Tibial artery (tissue), 4 donors: ENCODE measurements at regions not wholly inside any gene's neighbourhood (a gene's known extent, or its start where the extent isn't known, plus 50 kb on each side); places are given as distances from the start of the nearest gene placed in this dataset.

Experiments used
- DNase-seq, 2 donors: peaks; one replicate each; pipeline ENCODE4 v3.0.0-alpha.2; 2019
- H3K27ac ChIP-seq, 2 donors: fragments of 200-600 bp; sonication (generic) in 1 of 2; 1 replicate in 1 of 2; 2 replicates in 1 of 2; pipeline ENCODE4 v1.5.1; 2018 to 2019; ENCODE audit warnings: mild to moderate bottlenecking in 1 of 2
- H3K27me3 ChIP-seq, 2 donors: fragments of 200-600 bp; sonication (generic) in 1 of 2; one replicate each; pipeline versions ENCODE4 v1.5.1 to v1.6.0; 2016 to 2019
- H3K36me3 ChIP-seq, 3 donors: fragments of 200-600 bp; sonication (generic) in 2 of 3; one replicate each; pipeline ENCODE4 v1.5.1; 2016 to 2019; ENCODE audit warnings: mild to moderate bottlenecking in 2 of 3
- H3K4me1 ChIP-seq, 4 donors: fragments of 200-600 bp; sonication (generic) in 2 of 4; 1 replicate in 3 of 4; 2 replicates in 1 of 4; pipeline ENCODE4 v1.5.1; 2016 to 2019
- H3K4me3 ChIP-seq, 2 donors: fragments of 200-600 bp; sonication (generic) in 1 of 2; 1 replicate in 1 of 2; 2 replicates in 1 of 2; pipeline ENCODE4 v1.5.1; 2018 to 2019; ENCODE audit warnings: mild to moderate bottlenecking in 2 of 2
- H3K9me3 ChIP-seq, 3 donors: fragments of 200-600 bp; sonication (generic) in 1 of 3; one replicate each; pipeline ENCODE4 v1.5.1; 2016 to 2019
- intact Hi-C: fragments of 100-400 bp; cut with DNase I; formaldehyde crosslinking; loops from one replicate; pipeline ENCODE4 v1.15.0; 2023; ENCODE audit warnings: low total_unique reads
- TF ChIP-seq, protein P1 (sequence below), 2 experiments: fragments of 200-600 bp in 1 of 2; fragments of 450-650 bp in 1 of 2; IDR thresholded peaks; one replicate each; pipeline ENCODE4 v1.5.1; 2017 to 2019; ENCODE audit warnings: antibody characterized with exemption in 2 of 2, mild to moderate bottlenecking in 1 of 2, moderate library complexity in 1 of 2

DNA sequence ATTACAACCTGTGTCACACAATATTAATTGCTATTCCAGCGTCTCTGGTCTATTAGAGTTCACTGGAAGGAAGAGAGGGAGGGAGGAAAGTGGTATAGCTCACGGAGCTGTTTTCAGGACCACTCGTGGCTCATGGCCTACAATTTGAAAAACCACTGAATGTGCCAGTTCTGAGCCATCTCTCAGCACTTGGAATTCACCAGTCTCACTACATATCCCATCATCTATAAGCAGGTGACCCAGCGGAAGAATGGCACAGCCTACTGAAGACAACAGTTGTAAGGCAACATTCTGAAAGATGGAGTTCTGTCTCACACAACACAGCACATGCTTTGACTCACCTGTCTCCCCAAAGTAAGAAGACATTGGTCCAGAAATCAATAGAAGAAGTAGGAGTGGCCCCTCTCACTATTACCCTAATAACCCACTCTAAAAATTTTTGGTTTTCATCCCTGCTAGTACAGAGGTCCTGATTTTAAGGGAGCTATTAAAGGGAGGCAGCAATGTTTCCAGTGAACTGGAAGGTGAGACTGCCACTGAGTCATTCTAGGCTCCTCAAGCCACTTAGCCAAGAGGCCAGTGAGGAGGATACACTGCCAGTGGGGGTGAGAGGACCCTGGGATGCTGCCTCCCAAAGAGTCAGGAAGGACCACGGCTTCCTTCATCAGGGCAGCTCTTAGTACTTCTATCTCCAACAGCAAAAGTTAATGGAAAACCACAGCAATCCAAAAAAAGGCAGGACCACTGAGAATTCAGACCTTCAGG is 50.0 kb upstream of the DOCK9 start:
- Histone ChIP-seq H3K4me1 (no peaks in the 10 kb centered on the region), H3K9me3 (peaks cover 0 to 4% (median 0%) of the 10 kb centered on the region in 3 donors), H3K27ac (no peak overlapping the region), H3K4me3 (no peak overlapping the region), H3K36me3 (no peaks in the 10 kb centered on the region), H3K27me3 (no peaks in the 10 kb centered on the region)
- TF ChIP-seq, protein P1, sequence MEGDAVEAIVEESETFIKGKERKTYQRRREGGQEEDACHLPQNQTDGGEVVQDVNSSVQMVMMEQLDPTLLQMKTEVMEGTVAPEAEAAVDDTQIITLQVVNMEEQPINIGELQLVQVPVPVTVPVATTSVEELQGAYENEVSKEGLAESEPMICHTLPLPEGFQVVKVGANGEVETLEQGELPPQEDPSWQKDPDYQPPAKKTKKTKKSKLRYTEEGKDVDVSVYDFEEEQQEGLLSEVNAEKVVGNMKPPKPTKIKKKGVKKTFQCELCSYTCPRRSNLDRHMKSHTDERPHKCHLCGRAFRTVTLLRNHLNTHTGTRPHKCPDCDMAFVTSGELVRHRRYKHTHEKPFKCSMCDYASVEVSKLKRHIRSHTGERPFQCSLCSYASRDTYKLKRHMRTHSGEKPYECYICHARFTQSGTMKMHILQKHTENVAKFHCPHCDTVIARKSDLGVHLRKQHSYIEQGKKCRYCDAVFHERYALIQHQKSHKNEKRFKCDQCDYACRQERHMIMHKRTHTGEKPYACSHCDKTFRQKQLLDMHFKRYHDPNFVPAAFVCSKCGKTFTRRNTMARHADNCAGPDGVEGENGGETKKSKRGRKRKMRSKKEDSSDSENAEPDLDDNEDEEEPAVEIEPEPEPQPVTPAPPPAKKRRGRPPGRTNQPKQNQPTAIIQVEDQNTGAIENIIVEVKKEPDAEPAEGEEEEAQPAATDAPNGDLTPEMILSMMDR (IDR thresholded peaks at IDR 0.05), result no peak
- intact Hi-C loops, result no loop called here
- no peak for DNase-seq

- intact Hi-C loops, result no loop called here
- H3K4me3 ChIP-seq, result no peak overlapping the region
- no peaks in the 10 kb centered on the region for H3K4me1 ChIP-seq
- peaks cover 0 to 4% (median 0%) of the 10 kb centered on the region in 3 donors for H3K9me3 ChIP-seq
- DNase-seq, result no peak
- TF ChIP-seq, protein P1 (IDR thresholded peaks at IDR 0.05), result no peak
- H3K27me3 ChIP-seq, result no peaks in the 10 kb centered on the region
- no peak overlapping the region for H3K27ac ChIP-seq
- H3K36me3 ChIP-seq, result no peaks in the 10 kb centered on the region
Observed at GRCh38 chr13:99028890-99029289, 51.0 kb upstream of the DOCK9 start.

GRCh38 chr13:99029576-99029975 is 51.7 kb upstream of the DOCK9 start:
- no peak overlapping the region for H3K4me3 ChIP-seq
- no peaks in the 10 kb centered on the region for H3K36me3 ChIP-seq
- TF ChIP-seq, protein P1 (IDR thresholded peaks at IDR 0.05), result no peak
- H3K4me1 ChIP-seq, result no peaks in the 10 kb centered on the region
- no peak overlapping the region for H3K27ac ChIP-seq
- intact Hi-C loops, result no loop called here
- DNase-seq, result no peak
- H3K27me3 ChIP-seq, result no peaks in the 10 kb centered on the region
- H3K9me3 ChIP-seq, result peaks cover 0 to 4% (median 0%) of the 10 kb centered on the region in 3 donors

- Histone ChIP-seq H3K36me3 (no peaks in the 10 kb centered on the region), H3K9me3 (peaks cover 0 to 4% (median 0%) of the 10 kb centered on the region in 3 donors), H3K4me3 (no peak overlapping the region), H3K27me3 (no peaks in the 10 kb centered on the region), H3K4me1 (no peaks in the 10 kb centered on the region), H3K27ac (no peak overlapping the region)
- no peak for DNase-seq
- TF ChIP-seq, protein P1 (IDR thresholded peaks at IDR 0.05), result no peak
- intact Hi-C loops, result loop anchor here (10.0 kb wide), 1 partner anchor 186 kb away; no protein-coding TSS in a partner anchor
Observed at GRCh38 chr13:99030326-99030725, 52.5 kb upstream of the DOCK9 start.

GRCh38 chr13:99031832-99032231 is 54.0 kb upstream of the DOCK9 start:
- no peak overlapping the region for H3K4me3 ChIP-seq
- H3K27me3 ChIP-seq, result no peaks in the 10 kb centered on the region
- no peak overlapping the region for H3K27ac ChIP-seq
- intact Hi-C loops, result loop anchor here (10.0 kb wide), 1 partner anchor 187 kb away; no protein-coding TSS in a partner anchor
- no peak for DNase-seq
- H3K36me3 ChIP-seq, result no peaks in the 10 kb centered on the region
- no peaks in the 10 kb centered on the region for H3K4me1 ChIP-seq
- TF ChIP-seq, protein P1 (IDR thresholded peaks at IDR 0.05), result no peak
- peaks cover 0 to 4% (median 0%) of the 10 kb centered on the region in 3 donors for H3K9me3 ChIP-seq
